Trophoblast cell (in vitro differentiated cells and primary cell): ENCODE measurements at regions not wholly inside any gene's neighbourhood (a gene's known extent, or its start where the extent isn't known, plus 50 kb on each side); places are given as distances from the start of the nearest gene placed in this dataset.

ENCODE experiments used
- DNase-seq, 2 donors: peaks; one replicate each; pipeline ENCODE4 v3.0.0-alpha.2; 2016
- H2AFZ ChIP-seq: 2 replicates; pipeline ENCODE4 v1.6.1; 2013; ENCODE audit warnings: low read length, moderate library complexity, mild to moderate bottlenecking; ENCODE audit not compliant: insufficient read depth, poor library complexity
- H2AK5ac ChIP-seq: 2 replicates; pipeline ENCODE4 v1.6.1; 2013; ENCODE audit warnings: mild to moderate bottlenecking, low read length
- H2BK120ac ChIP-seq: 2 replicates; pipeline ENCODE4 v1.6.1; 2013; ENCODE audit warnings: low read length, mild to moderate bottlenecking, moderate library complexity; ENCODE audit not compliant: insufficient read depth, poor library complexity
- H2BK12ac ChIP-seq: 2 replicates; pipeline ENCODE4 v1.6.1; 2013; ENCODE audit warnings: mild to moderate bottlenecking, low read length, moderate library complexity
- H2BK5ac ChIP-seq: 2 replicates; pipeline ENCODE4 v1.6.1; 2013; ENCODE audit warnings: low read length, low read depth, moderate library complexity, mild to moderate bottlenecking; ENCODE audit not compliant: poor library complexity
- H3K14ac ChIP-seq: 2 replicates; pipeline ENCODE4 v1.6.1; 2013; ENCODE audit warnings: mild to moderate bottlenecking, low read length
- H3K18ac ChIP-seq: 2 replicates; pipeline ENCODE4 v1.6.1; 2013; ENCODE audit warnings: mild to moderate bottlenecking, low read length
- H3K23ac ChIP-seq: 2 replicates; pipeline ENCODE4 v1.6.1; 2013; ENCODE audit warnings: low read length
- H3K27ac ChIP-seq: 2 replicates; pipeline ENCODE4 v1.5.1; 2013; ENCODE audit warnings: low read depth, mild to moderate bottlenecking, inconsistent platforms, low read length, moderate library complexity
- H3K27me3 ChIP-seq: 2 replicates; pipeline ENCODE4 v1.6.1; 2013; ENCODE audit warnings: inconsistent platforms, mild to moderate bottlenecking, low read length, moderate library complexity; ENCODE audit not compliant: insufficient read depth
- H3K36me3 ChIP-seq, 2 experiments: 1 replicate in 1 of 2; 2 replicates in 1 of 2; pipeline ENCODE4 v1.6.1; 2013; ENCODE audit warnings: low read length in 2 of 2, mild to moderate bottlenecking in 2 of 2, moderate library complexity in 1 of 2; ENCODE audit not compliant: insufficient read depth in 2 of 2, control insufficient read depth in 1 of 2
- H3K4ac ChIP-seq: 2 replicates; pipeline ENCODE4 v1.6.1; 2013; ENCODE audit warnings: low read depth, mild to moderate bottlenecking, low read length, moderate library complexity
- H3K4me1 ChIP-seq, 2 experiments: 1 replicate in 1 of 2; 2 replicates in 1 of 2; pipeline ENCODE4 v1.6.1; 2013; ENCODE audit warnings: low read length in 2 of 2, mild to moderate bottlenecking in 2 of 2, moderate library complexity in 1 of 2; ENCODE audit not compliant: insufficient read depth in 2 of 2, control insufficient read depth in 1 of 2
- H3K4me2 ChIP-seq: 2 replicates; pipeline ENCODE4 v1.6.1; 2013; ENCODE audit warnings: inconsistent platforms, mild to moderate bottlenecking, low read length, moderate library complexity
- H3K4me3 ChIP-seq: 2 replicates; pipeline ENCODE4 v1.5.1; 2013; ENCODE audit warnings: mild to moderate bottlenecking, low read depth, low read length, inconsistent platforms
- H3K79me1 ChIP-seq: one replicate; pipeline ENCODE4 v1.6.1; 2013; ENCODE audit warnings: low read length
- H3K79me2 ChIP-seq: 2 replicates; pipeline ENCODE4 v1.6.1; 2013; ENCODE audit warnings: low read length, mild to moderate bottlenecking; ENCODE audit not compliant: control insufficient read depth, insufficient read depth, poor library complexity
- H3K9ac ChIP-seq: 2 replicates; pipeline ENCODE4 v1.6.1; 2013; ENCODE audit warnings: mild to moderate bottlenecking, low read length
- H3K9me3 ChIP-seq: 2 replicates; pipeline ENCODE4 v1.6.1; 2013; ENCODE audit warnings: low read depth, mild to moderate bottlenecking, control low read depth, inconsistent platforms, low read length; ENCODE audit not compliant: insufficient read depth
- H4K12ac ChIP-seq: 2 replicates; pipeline ENCODE4 v1.6.1; 2013; ENCODE audit warnings: low read depth, mild to moderate bottlenecking, low read length, moderate library complexity
- H4K8ac ChIP-seq: 2 replicates; pipeline ENCODE4 v1.6.1; 2013; ENCODE audit warnings: low read depth, mild to moderate bottlenecking, low read length, moderate library complexity
- H4K91ac ChIP-seq: one replicate; pipeline ENCODE4 v1.6.1; 2013; ENCODE audit warnings: low read depth, mild to moderate bottlenecking, low read length, moderate library complexity
- WGBS: extraction: QIAGEN DNeasy Blood & Tissue Kit; methylation state at CpG from one replicate; pipeline ENCODE4 v1.1.7; 2013; ENCODE audit warnings: missing lambda C conversion rate; ENCODE audit not compliant: insufficient read length, insufficient coverage; ENCODE audit errors: extremely low coverage; 5-methylcytosine and 5-hydroxymethylcytosine counted together

DNA sequence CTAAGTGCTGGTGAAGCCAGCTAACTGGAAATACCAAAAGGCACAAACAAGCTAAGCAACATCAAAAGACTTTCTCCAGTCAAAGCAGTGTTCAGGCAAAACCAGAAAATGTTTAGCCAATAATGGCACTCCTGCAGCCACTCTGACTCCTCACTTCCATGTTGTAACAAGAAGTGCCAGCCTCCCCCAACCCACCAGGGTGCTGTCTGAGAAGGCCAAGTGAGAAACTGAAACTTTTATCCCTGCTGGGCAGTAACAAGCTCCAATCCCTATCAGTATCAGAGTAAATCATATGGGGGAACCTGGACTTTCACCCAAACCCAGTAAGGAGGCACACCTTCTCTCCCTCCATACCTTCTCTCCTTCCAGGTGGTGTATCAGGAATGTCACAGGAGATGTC lies 414.8 kb upstream of the NMUR2 start:
- Histone ChIP-seq H2BK120ac (no peak overlapping the region), H4K91ac (no peak overlapping the region), H3K18ac (no peak overlapping the region), H3K4ac (no peak overlapping the region), H4K8ac (no peak overlapping the region), H3K9me3 (no peaks in the 10 kb centered on the region), H2BK5ac (no peak overlapping the region), H3K4me2 (no peak overlapping the region), H3K79me1 (no peaks in the 10 kb centered on the region), H3K27me3 (no peaks in the 10 kb centered on the region), H3K4me3 (no peak overlapping the region), H3K36me3 (no peaks in the 10 kb centered on the region), H4K12ac (no peak overlapping the region), H3K14ac (no peak overlapping the region), H3K23ac (no peak overlapping the region), H3K4me1 (no peaks in the 10 kb centered on the region), H2AK5ac (no peak overlapping the region), H2BK12ac (no peak overlapping the region), H3K79me2 (no peaks in the 10 kb centered on the region), H3K27ac (no peak overlapping the region), H2AFZ (no peak overlapping the region), H3K9ac (no peak overlapping the region)
- DNase-seq: no peak

- H3K27ac ChIP-seq: no peak overlapping the region
- no peaks in the 10 kb centered on the region for H3K36me3 ChIP-seq
- H2BK12ac ChIP-seq: no peak overlapping the region
- H2AFZ ChIP-seq: no peak overlapping the region
- H3K9ac ChIP-seq: no peak overlapping the region
- H4K8ac ChIP-seq: no peak overlapping the region
- H3K79me1 ChIP-seq: no peaks in the 10 kb centered on the region
- no peak overlapping the region for H3K4ac ChIP-seq
- no peak overlapping the region for H2BK5ac ChIP-seq
- no peak overlapping the region for H3K14ac ChIP-seq
- H4K91ac ChIP-seq: no peak overlapping the region
- H3K4me2 ChIP-seq: no peak overlapping the region
- H3K9me3 ChIP-seq: no peaks in the 10 kb centered on the region
- H3K23ac ChIP-seq: no peak overlapping the region
- H3K4me1 ChIP-seq: no peaks in the 10 kb centered on the region
- no peak for DNase-seq
- H3K27me3 ChIP-seq: no peaks in the 10 kb centered on the region
- H3K4me3 ChIP-seq: no peak overlapping the region
- no peak overlapping the region for H2BK120ac ChIP-seq
- H3K79me2 ChIP-seq: no peaks in the 10 kb centered on the region
- no peak overlapping the region for H4K12ac ChIP-seq
- no peak overlapping the region for H2AK5ac ChIP-seq
- H3K18ac ChIP-seq: no peak overlapping the region
- WGBS: no CpG with 5 or more reads among the region's 3 CpGs
Observed at GRCh38 chr5:152824316-152824715, 419.2 kb upstream of the NMUR2 start.

DNA sequence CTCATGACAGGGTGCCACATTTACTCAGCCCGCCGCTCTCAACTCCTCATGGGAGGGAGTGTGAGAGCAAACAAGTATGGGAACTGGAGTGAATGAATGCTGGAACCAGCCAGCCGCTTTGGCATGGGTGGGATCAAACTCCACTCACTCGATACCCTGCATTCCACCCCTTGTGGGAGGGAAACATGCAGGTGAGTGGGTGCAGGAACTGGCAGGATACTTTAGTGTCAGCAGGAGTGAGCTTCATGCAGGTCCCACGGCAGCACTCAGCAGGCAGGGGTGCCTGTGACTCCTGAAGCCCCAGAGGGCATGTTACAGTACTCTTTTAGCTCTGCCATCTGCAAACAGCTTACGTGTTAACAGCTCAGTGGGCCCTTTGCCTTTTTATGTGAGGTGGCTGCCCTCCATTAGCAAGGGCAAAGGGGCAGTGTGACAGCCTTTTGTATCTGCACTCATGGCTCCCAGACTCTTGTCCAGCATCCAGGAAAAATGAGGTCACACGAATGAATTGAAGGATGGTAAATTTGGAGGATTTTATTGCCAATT lies 433.2 kb upstream of the NMUR2 start:
- H3K27ac ChIP-seq: no peak overlapping the region
- H3K4me3 ChIP-seq: no peak overlapping the region
- H3K4me1 ChIP-seq: no peaks in the 10 kb centered on the region
- H3K9me3 ChIP-seq: no peaks in the 10 kb centered on the region
- H3K23ac ChIP-seq: no peak overlapping the region
- no peak for DNase-seq
- no peak overlapping the region for H2AK5ac ChIP-seq
- no peak overlapping the region for H2AFZ ChIP-seq
- no peak overlapping the region for H3K18ac ChIP-seq
- no peak overlapping the region for H2BK5ac ChIP-seq
- H2BK12ac ChIP-seq: no peak overlapping the region
- no peak overlapping the region for H3K4ac ChIP-seq
- H3K79me2 ChIP-seq: no peaks in the 10 kb centered on the region
- H3K4me2 ChIP-seq: no peak overlapping the region
- no CpG with 5 or more reads among the region's 7 CpGs for WGBS
- H3K14ac ChIP-seq: no peak overlapping the region
- H2BK120ac ChIP-seq: no peak overlapping the region
- H3K79me1 ChIP-seq: no peaks in the 10 kb centered on the region
- no peaks in the 10 kb centered on the region for H3K36me3 ChIP-seq
- H3K9ac ChIP-seq: no peak overlapping the region
- H4K8ac ChIP-seq: no peak overlapping the region
- peaks cover 3% of the 10 kb centered on the region for H3K27me3 ChIP-seq
- no peak overlapping the region for H4K12ac ChIP-seq
- no peak overlapping the region for H4K91ac ChIP-seq

GRCh38 chr5:152844713-152845112 lies 439.6 kb upstream of the NMUR2 start:
- no CpG with 5 or more reads among the region's 1 CpG for WGBS
- H3K4me3 ChIP-seq: no peak overlapping the region

More at GRCh38 chr5:152844713-152845112, 439.6 kb upstream of the NMUR2 start:
- Histone ChIP-seq H3K4ac (no peak overlapping the region), H2BK12ac (no peak overlapping the region), H3K9me3 (no peaks in the 10 kb centered on the region), H3K23ac (no peak overlapping the region), H3K27me3 (peaks cover 3% of the 10 kb centered on the region), H3K27ac (no peak overlapping the region), H4K91ac (no peak overlapping the region), H3K79me2 (no peaks in the 10 kb centered on the region), H2AFZ (no peak overlapping the region), H3K4me2 (no peak overlapping the region), H3K18ac (no peak overlapping the region), H4K12ac (no peak overlapping the region), H2AK5ac (no peak overlapping the region), H3K36me3 (no peaks in the 10 kb centered on the region), H4K8ac (no peak overlapping the region), H3K79me1 (no peaks in the 10 kb centered on the region), H3K14ac (no peak overlapping the region), H2BK5ac (no peak overlapping the region), H3K4me1 (no peaks in the 10 kb centered on the region), H3K9ac (no peak overlapping the region), H2BK120ac (no peak overlapping the region)
- DNase-seq: peak in 1 of 2 donors; percentile 3
